A549 (cell line): ENCODE measurements at regions not wholly inside any gene's neighbourhood (a gene's known extent, or its start where the extent isn't known, plus 50 kb on each side); places are given as distances from the start of the nearest gene placed in this dataset.

Experiments used
- ATAC-seq, 2 experiments: fragments of 200-7000 bp in 1 of 2; fragments of >200 bp in 1 of 2; cut with Nextera tagmentation in 1 of 2; cut with Tn5 transposase in 1 of 2; 3 replicates each; pipeline versions ENCODE4 v1.8.0 to v1.9.1; 2018 to 2020; ENCODE audit warnings: mild to moderate bottlenecking in 1 of 2, moderate library complexity in 1 of 2
- CTCF ChIA-PET: fragments of 300-600 bp; sonication (Branson Sonifier 250); formaldehyde crosslinking; extraction: SDS; loops from one replicate; lab custom pipeline; 2021; ENCODE audit warnings: antibody characterized with exemption, inconsistent platforms; lab: Yijun Ruan, JAX
- POLR2A ChIA-PET: fragments of 350-600 bp; formaldehyde crosslinking; extraction: SDS; loops from one replicate; lab custom pipeline; 2021; ENCODE audit warnings: antibody characterized with exemption, inconsistent platforms; lab: Yijun Ruan, JAX
- DNase-seq, 2 experiments: peaks; one replicate each; pipeline versions ENCODE4 v3.0.0 to v3.0.0-alpha.2; 2011 to 2016; ENCODE audit warnings: low read depth in 1 of 2, low spot score in 1 of 2
- FAIRE-seq: peaks from 2 replicates; lab custom pipeline; 2011; peaks lifted over from hg19 to GRCh38; lab: Jason Lieb, UNC
- H3K27ac ChIP-seq, 2 experiments: fragments of >200 bp; sonication (Bioruptor Twin); formaldehyde crosslinking; 3 replicates each; pipeline ENCODE4 v1.5.1; 2016 to 2017
- H3K4me1 ChIP-seq: fragments of >200 bp; sonication (Bioruptor Twin); formaldehyde crosslinking; 3 replicates; pipeline ENCODE4 v1.6.1; 2016
- H3K4me2 ChIP-seq: fragments of >200 bp; sonication (Bioruptor Twin); formaldehyde crosslinking; 3 replicates; pipeline ENCODE4 v1.6.1; 2016
- H3K4me3 ChIP-seq: fragments of >200 bp; sonication (Bioruptor Twin); formaldehyde crosslinking; 3 replicates; pipeline ENCODE4 v1.5.1; 2016
- H3K9me3 ChIP-seq: fragments of >200 bp; sonication (Bioruptor Twin); formaldehyde crosslinking; 3 replicates; pipeline ENCODE4 v1.6.1; 2016
- BHLHE40 ChIP-seq: IDR thresholded peaks from 2 replicates; pipeline ENCODE4 v1.6.1; 2012; ENCODE audit warnings: low read depth, low read length, inconsistent platforms
- CBX8 ChIP-seq: fragments of 200-600 bp; sonication (generic); IDR thresholded peaks from 2 replicates; pipeline ENCODE4 v1.6.1; 2016
- CHD4 ChIP-seq: fragments of 200-600 bp; sonication (generic); IDR thresholded peaks from 2 replicates; pipeline ENCODE4 v1.6.1; 2016; ENCODE audit warnings: antibody characterized with exemption, mild to moderate bottlenecking, borderline replicate concordance
- EP300 ChIP-seq, 2 experiments: fragments of >200 bp; sonication (Bioruptor Twin); formaldehyde crosslinking; IDR thresholded peaks; 2 replicates in 1 of 2; 3 replicates in 1 of 2; pipeline ENCODE4 v1.6.1; 2016 to 2017
- ESRRA ChIP-seq: fragments of 150-350 bp; IDR thresholded peaks from 2 replicates; pipeline ENCODE4 v1.6.1; 2014; ENCODE audit warnings: mild to moderate bottlenecking, low read length, borderline replicate concordance
- FOSB ChIP-seq: fragments of 250-450 bp; sonication (Bioruptor Pico); IDR thresholded peaks from 2 replicates; pipeline ENCODE4 v1.5.0; 2020; ENCODE audit warnings: mild to moderate bottlenecking, moderate library complexity
- FOSL2 ChIP-seq, 2 experiments: fragments of 450-650 bp in 1 of 2; fragments of >200 bp in 1 of 2; sonication (Bioruptor Twin) in 1 of 2; formaldehyde crosslinking; IDR thresholded peaks; 2 replicates each; pipeline versions ENCODE4 v1.5.0 to v1.6.1; 2016 to 2020; ENCODE audit warnings: mild to moderate bottlenecking in 1 of 2, moderate library complexity in 1 of 2
- GATA3 ChIP-seq: IDR thresholded peaks from 2 replicates; pipeline ENCODE4 v1.6.1; 2012; ENCODE audit warnings: borderline replicate concordance
- HDAC2 ChIP-seq: fragments of 200-600 bp; sonication (generic); IDR thresholded peaks from 2 replicates; pipeline ENCODE4 v1.6.1; 2016
- HEYL ChIP-seq: fragments of 250-450 bp; sonication (Bioruptor Pico); IDR thresholded peaks from 2 replicates; pipeline ENCODE4 v1.8.0; 2021; ENCODE audit warnings: mild to moderate bottlenecking, moderate library complexity
- HOXA7 ChIP-seq: fragments of 250-450 bp; sonication (Bioruptor Pico); IDR thresholded peaks from 2 replicates; pipeline ENCODE4 v1.5.0; 2020; ENCODE audit warnings: mild to moderate bottlenecking, moderate library complexity
- JUN ChIP-seq, 2 experiments: fragments of >200 bp; sonication (Bioruptor Twin); formaldehyde crosslinking; IDR thresholded peaks; 2 replicates in 1 of 2; 3 replicates in 1 of 2; pipeline ENCODE4 v1.6.1; 2016 to 2017
- JUNB ChIP-seq: fragments of >200 bp; sonication (Bioruptor Twin); formaldehyde crosslinking; IDR thresholded peaks from 2 replicates; pipeline ENCODE4 v1.6.1; 2016
- KDM1A ChIP-seq: fragments of 200-600 bp; sonication (generic); IDR thresholded peaks from 2 replicates; pipeline ENCODE4 v1.6.1; 2016; ENCODE audit warnings: low read depth, mild to moderate bottlenecking
- MAFK ChIP-seq: fragments of 450-650 bp; IDR thresholded peaks from 2 replicates; pipeline ENCODE4 v1.6.1; 2014; ENCODE audit not compliant: partially characterized antibody
- MAZ ChIP-seq: fragments of 150-350 bp; IDR thresholded peaks from 2 replicates; pipeline ENCODE4 v1.6.1; 2014; ENCODE audit warnings: antibody characterized with exemption, low read depth, low read length, borderline replicate concordance
- MYC ChIP-seq: IDR thresholded peaks from 2 replicates; pipeline ENCODE4 v1.6.1; 2012; ENCODE audit warnings: mild to moderate bottlenecking, inconsistent platforms, low read length, improper control_type of control experiment, borderline replicate concordance
- NFE2L2 ChIP-seq: fragments of 150-350 bp; conservative IDR thresholded peaks from 2 replicates; pipeline ENCODE4 v1.6.1; 2014; ENCODE audit warnings: low read length
- NPAS2 ChIP-seq: fragments of 250-450 bp; sonication (Bioruptor Pico); IDR thresholded peaks from 2 replicates; pipeline ENCODE4 v1.8.0; 2022; ENCODE audit warnings: mild to moderate bottlenecking, moderate library complexity, borderline replicate concordance
- NR3C1 ChIP-seq: fragments of >200 bp; sonication (Bioruptor Twin); formaldehyde crosslinking; IDR thresholded peaks from 3 replicates; pipeline ENCODE4 v1.6.1; 2017
- RAD21 ChIP-seq, 2 experiments: fragments of >200 bp in 1 of 2; sonication (Bioruptor Twin) in 1 of 2; formaldehyde crosslinking in 1 of 2; IDR thresholded peaks in 1 of 2; conservative IDR thresholded peaks in 1 of 2; 2 replicates in 1 of 2; 3 replicates in 1 of 2; pipeline ENCODE4 v1.6.1; 2012 to 2018; ENCODE audit warnings: inconsistent platforms in 1 of 2
- RCOR1 ChIP-seq: fragments of 150-350 bp; IDR thresholded peaks from 2 replicates; pipeline ENCODE4 v1.6.1; 2014; ENCODE audit warnings: antibody characterized with exemption, low read length, low read depth
- RNF2 ChIP-seq: fragments of 200-600 bp; sonication (generic); IDR thresholded peaks from 2 replicates; pipeline ENCODE4 v1.6.1; 2016; ENCODE audit warnings: low read depth, mild to moderate bottlenecking, antibody characterized with exemption, moderate library complexity, borderline replicate concordance
- TFCP2L1 ChIP-seq: fragments of 250-450 bp; sonication (Bioruptor Pico); IDR thresholded peaks from 2 replicates; pipeline ENCODE4 v1.5.0; 2021; ENCODE audit warnings: mild to moderate bottlenecking
- USF2 ChIP-seq: fragments of 450-650 bp; IDR thresholded peaks from 2 replicates; pipeline ENCODE4 v1.6.1; 2014; ENCODE audit warnings: antibody characterized with exemption
- ZFP36 ChIP-seq: fragments of 450-650 bp; IDR thresholded peaks from 2 replicates; pipeline ENCODE4 v1.6.1; 2014; ENCODE audit warnings: borderline replicate concordance; ENCODE audit not compliant: partially characterized antibody
- ZNF302 ChIP-seq: fragments of 250-450 bp; sonication (Bioruptor Pico); IDR thresholded peaks from 2 replicates; pipeline ENCODE4 v1.9.0; 2021; ENCODE audit warnings: inconsistent platforms, mild to moderate bottlenecking, moderate library complexity
- ZSCAN20 ChIP-seq: fragments of 250-450 bp; sonication (Bioruptor Pico); IDR thresholded peaks from 2 replicates; pipeline ENCODE4 v1.8.0; 2022; ENCODE audit warnings: mild to moderate bottlenecking, moderate library complexity
- WGBS: methylation state at CpG from one replicate; pipeline ENCODE4 v1.1.6; 2017; ENCODE audit errors: missing lambda C conversion rate; 5-methylcytosine and 5-hydroxymethylcytosine counted together
- TF ChIP-seq, protein P1 (sequence below): fragments of 250-450 bp; sonication (Bioruptor Pico); IDR thresholded peaks from 2 replicates; pipeline ENCODE4 v1.5.0; 2020; ENCODE audit warnings: low read depth, mild to moderate bottlenecking, moderate library complexity
- TF ChIP-seq, protein P2 (sequence below): fragments of >200 bp; sonication (Bioruptor Twin); formaldehyde crosslinking; IDR thresholded peaks from 2 replicates; pipeline ENCODE4 v1.6.1; 2016

GRCh38 chr3:124610130-124610529 is 120.1 kb upstream of the UMPS start:
- no peak for FAIRE-seq
- Histone ChIP-seq H3K4me2 (no peak overlapping the region), H3K4me1 (peaks cover 10% of the 10 kb centered on the region; the same call in 2 of the 3 replicates), H3K9me3 (no peaks in the 10 kb centered on the region), H3K4me3 (no peak overlapping the region), H3K27ac (no peak overlapping the region)
- TF ChIP-seq EP300 (IDR thresholded peaks at IDR 0.05): no peak
- no peak for TF ChIP-seq ZSCAN20 (CRISPR knock-in tag)
- no peak for TF ChIP-seq RAD21 (conservative IDR thresholded peaks at IDR 0.05 in 1 of 2, IDR thresholded peaks at IDR 0.05 in 1 of 2)
- no peak for TF ChIP-seq JUNB
- no peak for TF ChIP-seq NPAS2
- TF ChIP-seq, protein P1, sequence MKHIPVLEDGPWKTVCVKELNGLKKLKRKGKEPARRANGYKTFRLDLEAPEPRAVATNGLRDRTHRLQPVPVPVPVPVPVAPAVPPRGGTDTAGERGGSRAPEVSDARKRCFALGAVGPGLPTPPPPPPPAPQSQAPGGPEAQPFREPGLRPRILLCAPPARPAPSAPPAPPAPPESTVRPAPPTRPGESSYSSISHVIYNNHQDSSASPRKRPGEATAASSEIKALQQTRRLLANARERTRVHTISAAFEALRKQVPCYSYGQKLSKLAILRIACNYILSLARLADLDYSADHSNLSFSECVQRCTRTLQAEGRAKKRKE (CRISPR knock-in tag): no peak
- TF ChIP-seq JUN (IDR thresholded peaks at IDR 0.05): no peak
- no peak for TF ChIP-seq HEYL (CRISPR knock-in tag)
- no peak for TF ChIP-seq BHLHE40
- no peak for TF ChIP-seq CBX8
- TF ChIP-seq RCOR1: no peak
- no peak for TF ChIP-seq HDAC2
- no peak for TF ChIP-seq MAFK
- TF ChIP-seq GATA3: no peak
- ChIA-PET POLR2A (no interaction called here), CTCF (interaction anchor here (2.8 kb wide), 1 partner anchor 50 kb away, joined by 10 read pairs; no protein-coding TSS in a partner anchor)
- DNase-seq: no peak
- 91% methylated on average over 1 of the region's 1 CpG for WGBS
- no peak for ATAC-seq

- no peak overlapping the region for H3K27ac ChIP-seq
- no peak for FAIRE-seq
- 57% methylated on average over 4 of the region's 4 CpGs for WGBS
- no peaks in the 10 kb centered on the region for H3K9me3 ChIP-seq
- TF ChIP-seq MAZ (no peak), FOSB (CRISPR knock-in tag) (no peak), RNF2 (no peak), CHD4 (no peak), USF2 (no peak), KDM1A (no peak), ZNF302 (CRISPR knock-in tag) (no peak), NFE2L2 (no peak), ESRRA (no peak), MAFK (no peak), MYC (no peak), TFCP2L1 (CRISPR knock-in tag) (no peak), ZFP36 (no peak), NR3C1 (no peak), HOXA7 (CRISPR knock-in tag) (no peak), HDAC2 (no peak), RCOR1 (no peak), FOSL2 (IDR thresholded peaks at IDR 0.05) (no peak), FOSL2 (CRISPR knock-in tag; IDR thresholded peaks at IDR 0.05) (no peak)
- TF ChIP-seq, protein P2, sequence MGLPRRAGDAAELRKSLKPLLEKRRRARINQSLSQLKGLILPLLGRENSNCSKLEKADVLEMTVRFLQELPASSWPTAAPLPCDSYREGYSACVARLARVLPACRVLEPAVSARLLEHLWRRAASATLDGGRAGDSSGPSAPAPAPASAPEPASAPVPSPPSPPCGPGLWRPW: no peak
- TF ChIP-seq, all 56 proteins: peak for 0
- no peak for ATAC-seq
- ChIA-PET CTCF (interaction anchor here (1.1 to 2.1 kb wide), 4 partner anchors 10 to 52 kb away, joined by 3 to 11 read pairs (median 4); no protein-coding TSS in a partner anchor), POLR2A (no interaction called here)
- H3K4me3 ChIP-seq: no peak overlapping the region
- H3K4me2 ChIP-seq: no peak overlapping the region
- DNase-seq: no peak
- peaks cover 10% of the 10 kb centered on the region; the same call in 2 of the 3 replicates for H3K4me1 ChIP-seq
Measured at GRCh38 chr3:124611520-124611919, 118.7 kb upstream of the UMPS start.
